PC-9 (cell line): ENCODE measurements at regions not wholly inside any gene's neighbourhood (a gene's known extent, or its start where the extent isn't known, plus 50 kb on each side); places are given as distances from the start of the nearest gene placed in this dataset.

Experiments
- CTCF ChIP-seq: fragments of 200-600 bp; sonication (generic); conservative IDR thresholded peaks from 2 replicates; pipeline ENCODE4 v1.6.1; 2017; ENCODE audit warnings: mixed run types, antibody characterized with exemption, mild to moderate bottlenecking, moderate library complexity
- EZH2 ChIP-seq: fragments of 200-600 bp; sonication (generic); IDR thresholded peaks from 2 replicates; pipeline ENCODE4 v1.8.0; 2017; ENCODE audit warnings: antibody characterized with exemption, low read depth

DNA sequence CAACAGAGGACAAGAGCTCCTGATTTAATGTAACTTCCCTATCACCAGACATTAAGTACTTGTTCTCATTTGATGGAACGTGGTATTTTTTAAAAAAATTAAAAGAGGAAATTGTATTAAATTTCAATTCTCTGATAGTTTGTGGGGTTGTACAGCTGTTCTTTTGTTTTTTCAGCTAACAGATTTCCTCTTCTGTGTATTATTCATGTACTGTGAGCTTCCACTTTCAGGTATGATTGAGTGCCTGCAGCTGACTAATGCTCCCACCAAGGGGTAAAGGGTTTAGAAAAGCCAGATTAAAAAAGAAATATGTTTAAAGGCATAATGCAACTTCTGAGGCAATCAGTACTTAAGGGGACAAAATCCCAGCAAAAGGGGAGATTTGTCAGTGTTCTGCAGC, 117.7 kb upstream of the ACTBL2 start:
- TF ChIP-seq CTCF = no peak
- TF ChIP-seq EZH2 = no peak
